HG03521 (cell line): ENCODE measurements at regions not wholly inside any gene's neighbourhood (a gene's known extent, or its start where the extent isn't known, plus 50 kb on each side); places are given as distances from the start of the nearest gene placed in this dataset.
"Not testable (repeated sequence)": the region's sequence is repeated elsewhere in the genome, so short reads cannot be mapped to it uniquely, and the experiment has no call there.

Experiments
- ATAC-seq: cut with Tn5 transposase; IDR thresholded peaks from one replicate; pipeline ENCODE4 v1.9.1; 2021; ENCODE audit warnings: mild to moderate bottlenecking, moderate library complexity; ENCODE audit not compliant: unreplicated experiment

- no peak for ATAC-seq
Measured at GRCh38 chr13:56015919-56016318, 1124.8 kb upstream of the PRR20A start.

DNA sequence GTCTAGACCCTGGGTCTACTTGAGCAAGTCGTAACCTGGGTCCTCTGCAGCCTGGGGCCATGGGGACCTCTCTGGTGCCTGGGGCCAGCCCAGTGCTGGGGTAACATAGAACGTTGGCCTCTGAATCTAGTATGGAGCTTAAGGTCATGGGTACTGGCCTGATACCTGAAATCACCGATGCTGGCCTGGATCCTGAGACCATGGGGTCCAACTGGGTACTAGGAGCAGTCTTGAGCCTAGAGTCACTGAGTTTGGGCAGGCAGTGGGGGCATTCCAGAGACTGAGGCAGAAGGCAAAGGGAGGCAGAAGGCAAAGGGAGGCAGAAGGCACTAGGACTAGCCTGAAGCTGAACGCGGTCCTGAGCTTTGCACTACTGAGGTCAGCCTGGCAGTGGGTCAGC, 1121.1 kb upstream of the PRR20A start:
- no peak for ATAC-seq

- no peak for ATAC-seq
Measured at GRCh38 chr13:56020425-56020824, 1120.3 kb upstream of the PRR20A start.

DNA sequence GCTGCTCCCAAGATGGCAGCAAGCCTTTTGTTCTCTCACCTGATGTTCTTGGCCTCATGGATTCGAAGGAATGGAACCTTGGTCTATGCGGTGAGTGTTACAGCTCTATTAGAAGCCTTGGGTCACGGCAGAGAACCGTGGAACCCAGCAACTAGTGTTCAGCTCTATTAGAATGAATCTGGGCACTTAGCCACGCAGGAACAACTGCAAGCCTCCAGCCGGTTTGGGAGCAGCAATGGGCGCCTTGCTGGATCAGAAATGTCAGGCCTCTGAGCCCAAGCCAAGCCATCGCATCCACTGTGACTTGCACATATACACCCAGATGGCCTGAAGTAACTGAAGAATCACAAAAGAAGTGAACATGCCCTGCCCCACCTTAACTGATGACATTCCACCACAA, 1100.7 kb upstream of the PRR20A start:
- ATAC-seq = no peak

- no peak for ATAC-seq
Measured at GRCh38 chr13:56066321-56066720, 1074.4 kb upstream of the PRR20A start.

- no peak for ATAC-seq
Measured at GRCh38 chr13:56102641-56103040, 1038.1 kb upstream of the PRR20A start.

GRCh38 chr13:56110751-56111150, 1030.0 kb upstream of the PRR20A start:
- no peak for ATAC-seq

DNA sequence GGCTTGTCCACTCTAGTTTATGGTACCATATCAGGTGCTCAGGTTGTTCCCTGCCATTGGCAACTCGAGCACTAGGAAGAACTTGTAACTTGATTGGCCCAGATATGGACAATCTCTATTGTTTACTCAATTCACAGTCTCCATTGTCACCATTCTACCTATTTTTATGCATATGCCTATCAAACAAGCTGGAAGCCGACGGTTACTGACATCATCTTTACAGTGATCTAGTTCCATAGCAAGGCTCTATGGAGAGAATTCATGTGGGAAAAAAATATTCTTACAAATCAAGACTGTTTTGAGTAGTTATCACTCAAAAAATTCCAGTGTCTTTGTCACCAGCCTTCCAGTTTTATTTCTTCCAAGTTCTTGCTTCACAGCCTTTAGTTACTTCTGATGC, 1006.2 kb upstream of the PRR20A start:
- no peak for ATAC-seq

DNA sequence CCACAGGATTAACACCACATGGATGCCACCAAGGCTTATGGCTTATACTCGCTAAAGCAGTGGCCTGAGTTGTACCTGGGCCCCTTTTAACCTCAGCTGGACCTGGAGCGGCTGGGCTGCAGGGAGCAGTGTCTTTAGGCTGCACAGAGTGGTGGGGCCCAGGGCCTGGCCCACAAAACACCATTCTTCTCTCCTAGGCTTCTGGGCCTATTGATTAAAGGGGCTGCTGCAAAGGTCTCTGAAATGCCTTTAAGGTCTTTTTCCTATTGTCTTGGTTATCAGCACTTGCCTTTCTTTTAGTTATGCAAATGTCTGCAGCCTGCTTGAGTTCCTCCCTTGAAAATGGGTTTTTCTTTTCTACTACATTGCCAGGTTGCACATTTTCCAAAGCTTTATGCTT, 973.9 kb upstream of the PRR20A start:
- ATAC-seq = no peak

DNA sequence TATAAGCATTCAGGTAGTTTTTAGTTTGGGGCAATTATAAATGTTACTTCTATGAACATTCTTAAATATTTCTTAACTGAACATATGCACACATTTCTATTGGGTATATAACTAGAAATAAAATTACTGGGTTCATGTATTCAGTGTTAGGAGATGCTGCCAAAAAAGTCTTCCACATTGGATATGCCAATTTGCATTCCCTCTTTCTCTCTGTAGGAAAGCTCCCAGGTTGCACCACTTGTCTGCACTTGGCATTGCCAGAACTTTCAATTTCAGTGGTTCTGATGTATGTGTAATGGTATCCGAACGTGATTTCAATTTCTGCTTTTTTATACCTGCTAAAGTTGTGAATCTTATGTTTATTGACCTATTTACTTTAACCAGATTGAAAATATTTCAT, 972.1 kb upstream of the PRR20A start:
- ATAC-seq = no peak

GRCh38 chr13:56173346-56173745, 967.4 kb upstream of the PRR20A start:
- no peak for ATAC-seq

DNA sequence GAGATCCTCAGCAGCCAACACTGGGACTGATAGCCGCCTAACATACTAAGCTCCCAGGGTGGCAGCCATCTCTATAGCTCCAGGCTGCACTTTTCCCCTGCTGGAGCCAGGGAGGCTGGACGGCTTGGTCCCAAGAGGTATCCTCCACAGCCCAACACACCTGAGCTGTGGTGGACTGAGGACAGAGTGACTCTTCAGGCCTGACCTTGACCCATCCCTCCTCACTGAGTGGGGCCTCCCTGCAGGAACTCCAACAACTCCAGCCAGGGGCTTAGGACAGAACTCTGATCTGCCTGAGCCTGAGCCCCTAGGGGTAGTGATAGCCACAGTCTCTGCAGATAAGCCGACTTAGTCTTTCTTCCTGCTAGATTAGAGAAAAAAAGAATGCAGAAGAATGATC, 958.1 kb upstream of the PRR20A start:
- no peak for ATAC-seq

GRCh38 chr13:56187331-56187730, 953.4 kb upstream of the PRR20A start:
- ATAC-seq = no peak

DNA sequence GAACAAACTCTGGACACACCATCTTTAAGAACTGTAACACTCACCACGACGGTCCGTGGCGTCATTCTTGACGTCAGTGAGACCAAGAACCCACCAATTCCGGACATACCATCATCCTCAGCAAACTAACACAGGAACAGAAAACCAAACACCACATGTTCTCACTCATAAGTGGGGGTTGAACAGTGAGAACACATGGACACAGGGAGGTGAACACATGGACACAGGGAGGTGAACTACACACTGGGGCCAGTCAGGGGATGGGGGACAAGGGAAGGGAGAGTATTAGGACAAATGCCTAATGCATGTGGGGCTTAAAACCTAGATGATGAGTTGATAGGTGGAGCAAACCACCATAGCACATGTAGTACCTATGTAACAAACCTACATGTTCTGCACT, 952.1 kb upstream of the PRR20A start:
- ATAC-seq = not testable (repeated sequence)

GRCh38 chr13:56189439-56189838, 951.3 kb upstream of the PRR20A start:
- no peak for ATAC-seq

GRCh38 chr13:56189978-56190377, 950.7 kb upstream of the PRR20A start:
- ATAC-seq = no peak

- ATAC-seq = no peak
Measured at GRCh38 chr13:56198350-56198749, 942.4 kb upstream of the PRR20A start.

DNA sequence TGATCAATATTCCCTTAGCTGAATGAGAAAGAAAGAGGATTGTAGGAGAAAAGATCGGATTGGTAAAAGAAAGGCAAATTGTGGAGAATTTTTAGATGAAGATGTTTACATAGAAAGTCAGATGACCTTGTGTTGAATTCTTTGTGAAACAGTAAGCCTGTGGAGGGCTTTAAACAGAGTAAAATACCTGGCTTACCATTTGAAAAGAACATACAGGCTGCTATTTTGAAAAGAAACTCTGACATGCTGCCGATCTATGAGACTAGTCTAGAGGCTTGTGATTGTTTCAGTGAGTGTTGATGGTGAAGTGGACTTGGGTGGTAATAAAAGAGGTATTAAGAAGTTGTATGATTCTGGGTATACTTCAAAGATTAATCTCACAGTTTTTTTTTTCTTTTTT, 938.9 kb upstream of the PRR20A start:
- no peak for ATAC-seq

- ATAC-seq = no peak
Measured at GRCh38 chr13:56216221-56216620, 924.5 kb upstream of the PRR20A start.

DNA sequence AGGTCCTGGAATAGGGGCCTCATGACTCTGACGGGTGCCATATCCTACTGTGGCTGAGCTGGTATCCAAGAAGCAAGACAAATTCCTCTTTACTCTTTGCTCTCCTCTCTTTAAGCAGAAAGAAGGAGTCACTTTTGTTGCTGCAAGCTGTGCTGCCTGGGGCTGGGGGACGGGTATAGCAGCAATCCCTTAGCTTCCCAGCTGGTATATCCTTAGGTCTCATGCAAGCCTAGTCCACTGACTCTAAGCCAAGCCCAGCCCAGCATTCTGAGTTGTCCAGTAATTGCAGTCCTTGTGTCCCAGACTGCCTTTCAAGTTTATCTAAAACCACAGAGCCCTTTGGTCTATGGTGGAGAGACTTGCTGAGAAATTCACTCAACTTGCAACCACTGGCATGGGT, 893.0 kb upstream of the PRR20A start:
- no peak for ATAC-seq

DNA sequence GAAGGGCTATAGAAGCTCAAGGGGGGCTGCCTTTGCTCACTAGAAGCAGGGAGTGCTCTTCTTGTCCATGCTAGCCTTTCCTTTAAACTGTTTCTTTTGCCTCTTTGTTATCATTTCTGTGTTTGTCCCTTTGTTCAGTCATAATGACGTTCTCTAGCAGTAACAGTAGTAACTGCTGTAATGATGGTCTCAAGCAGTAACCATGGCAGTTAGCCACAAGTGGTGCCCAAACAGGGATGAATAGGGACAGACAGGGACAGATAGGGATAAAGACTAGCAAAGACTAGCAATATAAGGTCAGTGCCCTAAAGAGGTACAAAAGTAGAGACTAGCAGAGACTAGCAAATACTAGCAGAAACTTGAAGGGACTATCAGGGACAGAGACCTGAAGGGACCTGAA, 869.0 kb upstream of the PRR20A start:
- ATAC-seq = no peak

- no peak for ATAC-seq
Measured at GRCh38 chr13:56283262-56283828, 857.4 kb upstream of the PRR20A start.

DNA sequence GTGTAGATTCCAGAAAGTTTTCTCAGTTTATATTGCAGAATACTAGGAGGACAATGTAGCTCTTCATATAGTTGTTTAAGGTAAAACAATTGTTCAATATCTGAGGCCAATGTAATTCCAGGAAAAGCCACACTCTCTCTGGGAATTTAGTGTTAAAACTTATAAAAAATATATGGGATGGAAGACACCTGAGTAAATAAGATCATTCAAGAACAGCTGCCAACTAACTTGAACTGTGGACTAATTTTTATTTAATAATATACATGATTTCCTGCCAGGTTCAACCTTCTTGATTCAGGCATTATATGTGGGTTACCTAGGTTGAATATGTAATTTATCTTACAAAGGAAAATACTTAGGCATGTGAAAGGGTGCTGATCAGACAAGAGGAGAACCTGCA, 841.1 kb upstream of the PRR20A start:
- no peak for ATAC-seq

GRCh38 chr13:56314765-56315164, 826.0 kb upstream of the PRR20A start:
- ATAC-seq = no peak
